ENCODE measurements at regions not wholly inside any gene's neighbourhood (a gene's known extent, or its start where the extent isn't known, plus 50 kb on each side); places are given as distances from the start of the nearest gene placed in this dataset.
"Not testable (repeated sequence)": the region's sequence is repeated elsewhere in the genome, so short reads cannot be mapped to it uniquely, and the experiment has no call there.

- TF ChIP-seq POLR2A (IDR thresholded peaks at IDR 0.05; ENCODE audit: low read length), result no peak
- TF ChIP-seq GATA1 (IDR thresholded peaks at IDR 0.05; ENCODE audit: low read depth, low read length), result no peak
- DNase-seq, result peak; percentile 10 to 41
Observed at GRCh38 chr3:181534781-181535221, 176.9 kb upstream of the SOX2 start.

- no peak for DNase-seq
- TF ChIP-seq POLR2A (IDR thresholded peaks at IDR 0.05; ENCODE audit: low read length), result no peak
- TF ChIP-seq GATA1 (IDR thresholded peaks at IDR 0.05; ENCODE audit: low read depth, low read length), result no peak
Observed at GRCh38 chr3:181533811-181534210, 177.9 kb upstream of the SOX2 start.

- TF ChIP-seq POLR2A (IDR thresholded peaks at IDR 0.05; ENCODE audit: low read length) (no peak), GATA1 (IDR thresholded peaks at IDR 0.05; ENCODE audit: low read depth, low read length) (no peak)
- DNase-seq, result no peak
Observed at GRCh38 chr3:181530584-181530983, 181.1 kb upstream of the SOX2 start.

GRCh38 chr3:181521831-181522230, 189.9 kb upstream of the SOX2 start:
- TF ChIP-seq POLR2A (IDR thresholded peaks at IDR 0.05; ENCODE audit: low read length), result no peak
- no peak for TF ChIP-seq GATA1 (IDR thresholded peaks at IDR 0.05; ENCODE audit: low read depth, low read length)
- no peak for DNase-seq

GRCh38 chr3:181518222-181518621, 193.5 kb upstream of the SOX2 start:
- no peak for TF ChIP-seq GATA1 (IDR thresholded peaks at IDR 0.05; ENCODE audit: low read depth, low read length)
- no peak for TF ChIP-seq POLR2A (IDR thresholded peaks at IDR 0.05; ENCODE audit: low read length)

GRCh38 chr3:181512787-181513186, 198.9 kb upstream of the SOX2 start:
- DNase-seq, result no peak
- TF ChIP-seq POLR2A (IDR thresholded peaks at IDR 0.05; ENCODE audit: low read length) (no peak), GATA1 (IDR thresholded peaks at IDR 0.05; ENCODE audit: low read depth, low read length) (no peak)

More at GRCh38 chr3:181518222-181518621, 193.5 kb upstream of the SOX2 start:
- no peak for DNase-seq

GRCh38 chr3:181510500-181510899, 201.2 kb upstream of the SOX2 start:
- TF ChIP-seq GATA1 (IDR thresholded peaks at IDR 0.05; ENCODE audit: low read depth, low read length) (no peak), POLR2A (IDR thresholded peaks at IDR 0.05; ENCODE audit: low read length) (no peak)
- no peak for DNase-seq

GRCh38 chr3:181497358-181497757, 214.4 kb upstream of the SOX2 start:
- TF ChIP-seq GATA1 (IDR thresholded peaks at IDR 0.05; ENCODE audit: low read depth, low read length), result no peak
- TF ChIP-seq POLR2A (IDR thresholded peaks at IDR 0.05; ENCODE audit: low read length), result no peak
- no peak for DNase-seq

GRCh38 chr3:181493423-181493822, 218.3 kb upstream of the SOX2 start:
- no peak for TF ChIP-seq GATA1 (IDR thresholded peaks at IDR 0.05; ENCODE audit: low read depth, low read length)
- TF ChIP-seq POLR2A (IDR thresholded peaks at IDR 0.05; ENCODE audit: low read length), result no peak
- no peak for DNase-seq

GRCh38 chr3:181488536-181488935, 223.2 kb upstream of the SOX2 start:
- DNase-seq, result no peak
- no peak for TF ChIP-seq POLR2A (IDR thresholded peaks at IDR 0.05; ENCODE audit: low read length)
- TF ChIP-seq GATA1 (IDR thresholded peaks at IDR 0.05; ENCODE audit: low read depth, low read length), result no peak

- no peak for TF ChIP-seq GATA1 (IDR thresholded peaks at IDR 0.05; ENCODE audit: low read depth, low read length)
- no peak for TF ChIP-seq POLR2A (IDR thresholded peaks at IDR 0.05; ENCODE audit: low read length)
Observed at GRCh38 chr3:181487236-181487978, 224.3 kb upstream of the SOX2 start.

GRCh38 chr3:181486141-181486885, 225.4 kb upstream of the SOX2 start:
- no peak for TF ChIP-seq GATA1 (IDR thresholded peaks at IDR 0.05; ENCODE audit: low read depth, low read length)
- TF ChIP-seq POLR2A (IDR thresholded peaks at IDR 0.05; ENCODE audit: low read length), result no peak
- DNase-seq, result no peak

More at GRCh38 chr3:181487236-181487978, 224.3 kb upstream of the SOX2 start:
- DNase-seq, result no peak

- TF ChIP-seq POLR2A (IDR thresholded peaks at IDR 0.05; ENCODE audit: low read length) (no peak), GATA1 (IDR thresholded peaks at IDR 0.05; ENCODE audit: low read depth, low read length) (no peak)
- DNase-seq, result no peak
Observed at GRCh38 chr3:181484026-181484425, 227.7 kb upstream of the SOX2 start.

GRCh38 chr3:181475146-181475545, 236.6 kb upstream of the SOX2 start:
- DNase-seq, result not testable (repeated sequence)

GRCh38 chr3:181470349-181470748, 241.4 kb upstream of the SOX2 start:
- DNase-seq, result no peak
- no peak for TF ChIP-seq POLR2A (IDR thresholded peaks at IDR 0.05; ENCODE audit: low read length)
- TF ChIP-seq GATA1 (IDR thresholded peaks at IDR 0.05; ENCODE audit: low read depth, low read length), result no peak
